Stimulated activated CD8-positive, alpha-beta memory T cell treated with anti-CD3 and anti-CD28 coated beads, Interleukin-7, amount 100 ng/mL, for 48 hours (primary cell): ENCODE measurements at regions not wholly inside any gene's neighbourhood (a gene's known extent, or its start where the extent isn't known, plus 50 kb on each side); places are given as distances from the start of the nearest gene placed in this dataset.

Experiments
- DNase-seq, 2 donors: peaks; one replicate each; pipeline ENCODE4 v3.0.0-alpha.2; 2020; ENCODE audit warnings: low read depth in 1 of 2; ENCODE audit errors: extremely low read depth in 1 of 2

DNA sequence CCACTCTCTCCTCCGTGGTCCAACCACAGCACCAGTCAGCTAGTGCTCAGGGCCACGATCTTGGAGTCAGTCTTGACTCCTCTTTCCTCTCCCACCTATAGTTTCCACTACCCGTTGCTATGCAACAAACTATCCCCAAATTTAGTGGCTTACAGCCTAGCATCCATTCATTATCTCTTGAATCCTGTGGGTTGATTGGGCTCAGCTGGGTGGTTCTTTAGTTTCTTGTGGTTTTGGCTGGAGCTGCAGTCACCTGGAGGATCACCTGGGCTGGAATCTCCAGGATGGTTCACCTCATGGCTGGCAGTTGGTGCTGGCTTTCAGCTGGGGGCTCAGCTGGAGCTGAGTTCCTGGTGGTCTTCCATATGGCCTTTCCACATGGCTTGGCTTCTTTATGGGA, 149.9 kb downstream of the ASB1 start:
- no peak for DNase-seq

DNA sequence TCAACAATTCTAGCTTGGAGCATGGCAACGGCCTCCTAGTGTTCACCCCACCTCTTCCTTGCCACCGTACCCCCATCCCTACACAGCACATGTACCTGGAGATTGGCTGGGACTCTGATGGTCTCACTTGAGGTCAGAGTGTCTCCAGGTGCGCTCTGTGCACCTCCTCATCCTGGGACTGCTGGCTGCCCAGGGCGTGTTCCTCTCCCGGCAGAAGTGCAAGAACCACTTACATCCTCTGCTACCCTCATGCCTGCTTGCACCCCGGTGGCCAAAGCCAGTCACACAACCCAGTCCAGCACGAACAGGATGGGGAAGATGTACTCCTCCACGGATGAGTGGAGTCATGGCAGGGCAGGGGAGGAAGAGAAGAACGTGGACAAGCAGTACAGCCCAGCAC, 151.5 kb downstream of the ASB1 start:
- no peak for DNase-seq

- DNase-seq = no peak
Measured at GRCh38 chr2:238580486-238580885, 153.8 kb downstream of the ASB1 start.

DNA sequence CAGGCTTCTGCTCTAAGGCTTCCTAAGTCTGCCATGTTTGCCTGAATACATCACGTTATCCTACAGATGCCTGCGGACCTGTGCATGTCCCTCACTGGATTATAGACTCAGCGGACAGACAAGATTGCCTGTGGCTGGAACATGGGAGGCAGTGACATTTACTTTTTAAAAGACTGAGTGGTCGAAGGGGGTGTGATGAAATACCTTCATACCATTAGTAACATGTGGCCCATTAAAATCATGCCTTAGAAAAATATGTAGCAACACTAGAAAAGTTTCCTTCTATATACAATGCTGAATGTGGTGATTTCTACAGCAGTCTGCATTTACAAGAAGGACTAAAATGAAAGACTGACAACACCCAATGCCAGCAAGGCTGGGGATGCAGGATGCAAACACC, 154.4 kb downstream of the ASB1 start:
- DNase-seq = no peak

DNA sequence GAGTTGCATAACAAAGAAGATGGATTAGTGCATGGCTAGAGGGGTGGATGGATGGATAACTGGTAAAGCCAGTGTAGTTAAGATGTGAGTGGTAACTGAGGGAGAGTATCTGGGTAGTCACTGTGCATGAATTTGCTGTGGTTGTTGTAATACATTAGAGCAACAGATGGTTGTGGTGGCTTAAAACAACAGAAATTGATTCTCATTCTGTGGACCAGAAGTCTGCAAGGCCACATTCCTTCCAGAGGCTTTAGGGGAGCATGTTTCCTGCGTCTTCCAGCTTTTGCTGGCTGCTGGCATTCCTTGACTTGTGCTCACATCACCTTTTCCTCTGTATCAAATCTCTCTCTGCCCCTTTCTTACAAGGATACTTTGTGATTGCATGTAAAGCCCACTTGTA, 155.4 kb downstream of the ASB1 start:
- DNase-seq = no peak

DNA sequence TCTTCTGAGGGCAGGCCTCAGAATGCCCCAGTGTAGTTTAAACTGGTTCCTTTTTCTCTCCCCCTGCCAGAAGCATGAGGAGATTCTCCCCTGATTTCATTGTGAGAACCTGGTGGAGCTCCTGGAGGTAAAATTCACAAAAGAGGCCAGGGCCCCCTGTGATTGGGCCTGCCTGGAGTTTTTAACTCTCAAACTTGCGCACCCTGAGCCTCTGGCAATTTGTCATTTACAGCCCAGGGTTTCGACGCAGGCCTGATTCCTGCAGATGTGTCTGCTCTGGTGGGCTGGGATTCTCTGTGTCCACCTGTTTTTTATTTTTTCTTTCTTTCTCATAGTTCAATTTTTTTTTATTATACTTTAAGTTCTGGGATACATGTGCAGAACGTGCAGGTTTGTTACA, 157.9 kb downstream of the ASB1 start:
- DNase-seq = no peak

DNA sequence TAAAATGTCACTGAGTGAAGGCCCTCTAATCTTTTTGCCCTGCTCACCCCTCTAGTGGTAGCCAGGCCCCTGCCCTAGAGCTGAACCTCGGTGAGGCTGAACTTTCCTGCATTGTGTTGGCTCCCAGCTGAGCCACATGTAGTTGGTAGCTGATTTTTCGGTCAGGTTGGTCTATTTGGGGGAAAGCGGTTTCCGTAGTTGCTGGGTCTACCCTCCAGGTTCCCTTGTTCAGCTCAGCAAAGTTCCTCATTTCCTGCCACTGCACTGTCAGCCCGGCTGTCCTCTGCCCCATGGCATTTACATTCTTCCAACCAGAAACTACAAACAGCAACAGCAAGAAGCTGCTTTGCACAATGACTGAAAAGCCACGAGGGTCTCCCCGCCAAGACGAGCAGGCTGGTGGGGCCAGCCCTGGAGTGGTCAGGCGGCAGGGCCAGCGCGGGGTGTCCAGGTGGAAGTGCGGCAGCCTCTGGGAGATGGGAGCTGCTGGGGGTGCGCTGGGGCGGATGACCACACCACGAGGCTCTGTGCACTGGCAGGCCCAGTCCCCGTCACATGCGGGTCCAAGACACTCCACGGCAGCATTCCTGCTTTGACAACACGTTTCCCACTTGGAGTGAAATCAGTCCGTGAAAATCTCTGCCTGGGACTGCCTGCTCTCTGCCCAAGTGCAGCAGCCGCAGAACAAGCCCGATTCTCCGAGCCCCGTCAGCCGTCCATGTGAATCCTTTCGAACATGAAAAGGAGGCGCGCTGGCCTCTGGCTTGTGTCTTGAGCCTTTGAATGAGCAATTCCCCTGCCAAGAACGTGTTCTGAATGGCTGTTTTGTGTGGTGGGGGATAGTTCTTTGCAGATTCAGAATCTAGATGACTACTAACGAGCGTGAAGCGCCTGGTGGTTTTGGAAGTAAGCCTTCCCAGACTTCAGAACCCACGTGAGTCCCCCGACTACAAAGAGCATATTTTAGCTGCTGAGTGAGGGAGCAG, 159.4 kb downstream of the ASB1 start:
- DNase-seq = no peak

- no peak for DNase-seq
Measured at GRCh38 chr2:238586931-238587775, 160.4 kb downstream of the ASB1 start.

DNA sequence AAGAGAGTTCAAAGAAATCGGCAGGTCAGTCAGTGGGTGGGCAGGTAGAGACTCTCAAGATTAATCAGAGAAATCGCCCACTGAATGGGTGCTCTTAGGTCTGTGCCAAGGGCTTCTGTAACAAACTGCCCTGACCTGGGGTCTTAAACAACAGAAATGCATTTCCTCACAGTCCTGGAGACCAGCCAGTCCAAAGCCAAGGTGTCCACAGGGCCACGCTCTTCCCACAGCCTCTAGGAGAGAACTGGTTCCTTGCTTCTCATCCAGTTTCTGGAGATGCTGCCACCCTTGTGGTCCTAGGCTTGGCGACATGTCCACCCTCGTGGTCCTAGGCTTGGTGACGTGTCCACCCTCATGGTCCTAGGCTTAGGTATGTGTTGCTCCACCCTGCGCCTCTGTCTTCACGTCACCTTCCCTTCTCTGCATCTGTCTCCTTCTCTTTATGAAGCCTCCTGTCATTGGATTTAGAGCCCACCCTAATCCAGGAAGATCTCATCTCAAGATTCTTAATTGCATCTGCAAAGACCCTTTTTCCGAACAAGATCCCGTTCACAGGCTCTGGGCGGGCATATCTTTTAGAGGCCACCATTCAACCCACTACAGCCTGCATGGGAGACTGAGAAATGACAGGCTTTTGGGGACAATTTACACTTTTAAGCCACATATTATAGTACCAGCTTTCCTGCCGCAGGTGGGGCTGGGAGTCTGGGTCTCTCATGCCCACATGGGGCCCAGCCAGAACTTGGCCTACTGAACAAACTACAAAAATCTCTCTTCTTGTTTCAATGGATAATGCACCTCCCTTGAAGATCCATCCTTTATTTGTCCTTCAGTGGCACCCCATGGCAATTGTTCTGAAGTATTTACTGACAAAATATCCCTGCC, 161.3 kb downstream of the ASB1 start:
- DNase-seq = no peak

- no peak for DNase-seq
Measured at GRCh38 chr2:238589591-238590460, 163.1 kb downstream of the ASB1 start.

- no peak for DNase-seq
Measured at GRCh38 chr2:238591732-238592131, 165.0 kb downstream of the ASB1 start.

GRCh38 chr2:238593236-238593635, 166.5 kb downstream of the ASB1 start:
- no peak for DNase-seq

GRCh38 chr2:238593678-238594077, 167.0 kb downstream of the ASB1 start:
- DNase-seq = no peak

GRCh38 chr2:238594796-238595749, 168.3 kb downstream of the ASB1 start:
- DNase-seq = no peak

GRCh38 chr2:238595750-238596570, 169.2 kb downstream of the ASB1 start:
- DNase-seq = no peak

DNA sequence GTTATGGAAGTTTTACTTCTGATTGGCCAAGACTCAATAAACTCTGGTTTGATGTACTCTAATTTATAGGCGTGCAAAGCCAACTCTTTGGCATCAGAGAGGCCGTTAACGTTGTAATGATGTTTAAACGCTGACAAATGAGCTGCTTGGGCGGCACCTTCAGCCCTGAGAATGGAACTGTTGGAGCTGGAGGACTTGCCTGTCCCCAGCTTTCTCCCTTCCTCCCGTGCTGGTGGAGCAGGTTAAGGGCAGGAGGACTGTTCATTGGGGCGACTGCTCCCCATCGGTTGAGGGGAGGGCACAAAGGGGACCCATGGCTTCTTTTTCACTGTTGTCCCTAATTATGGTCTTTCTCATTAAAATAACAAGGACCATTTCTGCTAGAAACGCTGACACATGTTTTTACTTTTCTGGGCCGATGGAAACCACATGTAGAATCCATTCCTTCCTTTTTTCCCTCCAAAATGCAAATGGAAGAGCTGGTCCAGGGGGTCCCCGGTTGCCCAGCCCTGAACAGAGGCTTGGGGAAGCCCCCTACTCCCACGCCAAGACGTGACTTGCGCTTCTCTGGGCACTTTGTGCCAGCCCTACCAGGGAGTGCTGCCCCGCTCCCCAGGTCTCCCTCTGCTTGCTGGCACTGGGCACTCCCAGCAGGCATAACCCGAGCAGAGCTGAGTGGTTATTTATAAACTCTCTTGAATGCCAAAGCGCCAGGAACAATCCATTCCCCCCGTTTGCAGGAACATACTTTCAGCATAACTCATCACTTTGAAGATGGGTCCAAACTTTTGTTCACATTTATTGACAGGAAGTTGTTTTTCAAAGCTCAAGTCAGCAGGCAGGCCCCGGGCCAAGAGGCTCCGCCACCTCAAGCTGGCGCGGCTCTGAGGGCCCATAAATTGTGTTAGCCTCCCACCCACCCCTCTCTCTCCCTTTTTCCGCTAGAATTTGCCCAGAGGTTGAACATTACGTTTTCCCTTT, 170.1 kb downstream of the ASB1 start:
- no peak for DNase-seq
